NT2/D1 (cell line): ENCODE measurements at regions not wholly inside any gene's neighbourhood (a gene's known extent, or its start where the extent isn't known, plus 50 kb on each side); places are given as distances from the start of the nearest gene placed in this dataset.

Source experiments
- SUZ12 ChIP-seq: IDR thresholded peaks from 2 replicates; pipeline ENCODE4 v1.6.1; 2011; ENCODE audit not compliant: insufficient read length, insufficient read depth; ENCODE audit errors: extremely low read depth
- YY1 ChIP-seq: IDR thresholded peaks from 2 replicates; pipeline ENCODE4 v1.6.1; 2011; ENCODE audit not compliant: insufficient read length, insufficient read depth
- ZNF274 ChIP-seq: IDR thresholded peaks from 2 replicates; pipeline ENCODE4 v1.6.1; 2011; ENCODE audit warnings: mild to moderate bottlenecking, low read depth, low read length

GRCh38 chr5:92504346-92504745 is 1076.7 kb downstream of the NR2F1-AS1 start:
- TF ChIP-seq ZNF274 (no peak), YY1 (no peak), SUZ12 (no peak)
